ENCODE measurements at regions not wholly inside any gene's neighbourhood (a gene's known extent, or its start where the extent isn't known, plus 50 kb on each side); places are given as distances from the start of the nearest gene placed in this dataset.
A peak's percentile ranks its signal among the peaks of the same experiment; 100 is the strongest.

GRCh38 chrX:9327747-9328145, 137.1 kb upstream of the TBL1X start:
- in situ Hi-C loops (cut with MboI; ENCODE audit: low sequenced_read_pairs): no loop called here

More at GRCh38 chrX:9327747-9328145, 137.1 kb upstream of the TBL1X start:
- peaks cover 6% of the 10 kb centered on the region for H3K9me1 ChIP-seq (ENCODE audit: insufficient read depth, low read length)
- H3K56ac ChIP-seq (ENCODE audit: extremely low read depth, insufficient read depth, low read length): no peak overlapping the region
- no peak overlapping the region; the same call in 1 of the 2 replicates for H3K18ac ChIP-seq (ENCODE audit: low read depth, low read length)
- no peak overlapping the region for H4K5ac ChIP-seq (ENCODE audit: low read depth, low read length)
- no peak overlapping the region for H2AFZ ChIP-seq (replicated peaks; ENCODE audit: low read length, poor library complexity)
- ATAC-seq (ENCODE audit: low read depth): peak; percentile 74
- no CpG with 5 or more reads among the region's 5 CpGs for WGBS, 2 experiments (ENCODE audit: extremely low coverage in 2 of 2, insufficient read length in 1 of 2)
- H3K4me3 ChIP-seq (ENCODE audit: insufficient read depth, low read depth, low read length): no peak overlapping the region
- peaks cover 6% of the 10 kb centered on the region for H3K4me1 ChIP-seq (ENCODE audit: control insufficient read depth, insufficient read depth, low read length)
- no peak overlapping the region for H3K14ac ChIP-seq (replicated peaks; ENCODE audit: low read depth, low read length)
- no peak overlapping the region for H3K27ac ChIP-seq (ENCODE audit: insufficient read depth, low read length)
- dilution Hi-C loops (cut with HindIII; ENCODE audit: low sequenced_read_pairs, unreplicated experiment) (no loop called here), intact Hi-C loops (cut with micrococcal nuclease) (no loop called here)
- H3K79me1 ChIP-seq (ENCODE audit: low read depth in 1 of 2, low read length in 2 of 2): no peaks in the 10 kb centered on the region
- H3K4ac ChIP-seq (ENCODE audit: low read depth, low read length): no peak overlapping the region
- peak overlapping the region; percentile 56; the same call in 1 of the 2 replicates for H2BK120ac ChIP-seq (ENCODE audit: low read depth, low read length)
- ChIA-PET POLR2A (ENCODE audit: unreplicated experiment) (no interaction called here), CTCF (no interaction called here)
- H2BK15ac ChIP-seq (ENCODE audit: low read depth, low read length): no peak overlapping the region
- peak; percentile 90 for DNase-seq
- H3K9me3 ChIP-seq (ENCODE audit: control insufficient read depth, insufficient read depth, low read length): no peaks in the 10 kb centered on the region
- no peaks in the 10 kb centered on the region for H3K36me3 ChIP-seq (ENCODE audit: control insufficient read depth, insufficient read depth, low read length)
- H2AK9ac ChIP-seq (replicated peaks; ENCODE audit: low read depth, low read length, poor library complexity): no peak overlapping the region
- no peaks in the 10 kb centered on the region for H3K27me3 ChIP-seq (ENCODE audit: control insufficient read depth, insufficient read depth, low read length)
- 0 out of 2 replicates have a peak overlapping the region, but pooled peaks have one; percentile 13 for H3K4me2 ChIP-seq (ENCODE audit: low read depth, low read length)
- no peak overlapping the region for H2BK5ac ChIP-seq (ENCODE audit: low read depth, low read length, poor library complexity, severe bottlenecking)
- H2BK20ac ChIP-seq (ENCODE audit: low read depth, low read length): peak overlapping the region; percentile 46; the same call in 1 of the 2 replicates
- no peak overlapping the region for H3K9ac ChIP-seq (ENCODE audit: low read depth, low read length)
- H2AK5ac ChIP-seq (ENCODE audit: low read depth, low read length): no peak overlapping the region
- H3K23ac ChIP-seq (ENCODE audit: low read depth, low read length): no peak overlapping the region
- TF ChIP-seq MAFK (IDR thresholded peaks at IDR 0.05; ENCODE audit: low read depth, low read length) (no peak), MAZ (IDR thresholded peaks at IDR 0.05; ENCODE audit: borderline replicate concordance, low read depth, low read length) (no peak), CHD1 (IDR thresholded peaks at IDR 0.05; ENCODE audit: low read depth, low read length) (no peak), RCOR1 (IDR thresholded peaks at IDR 0.05; ENCODE audit: insufficient replicate concordance, low read length) (no peak), BHLHE40 (IDR thresholded peaks at IDR 0.05; ENCODE audit: low read depth, low read length) (no peak), NFE2L2 (IDR thresholded peaks at IDR 0.05; ENCODE audit: low read depth, low read length) (no peak), CTCF (conservative IDR thresholded peaks at IDR 0.05; ENCODE audit: low read depth, low read length) (no peak), RFX5 (IDR thresholded peaks at IDR 0.05; ENCODE audit: low read depth, low read length) (no peak), FOS (IDR thresholded peaks at IDR 0.05; ENCODE audit: low read depth, low read length) (no peak), RAD21 (IDR thresholded peaks at IDR 0.05; ENCODE audit: low read length) (no peak), CEBPB (IDR thresholded peaks at IDR 0.05; ENCODE audit: low read depth, low read length) (no peak), SMC3 (IDR thresholded peaks at IDR 0.05; ENCODE audit: low read depth, low read length) (no peak), POLR2A (IDR thresholded peaks at IDR 0.05; ENCODE audit: low read depth, low read length) (no peak), MXI1 (IDR thresholded peaks at IDR 0.05; ENCODE audit: borderline replicate concordance, low read depth, low read length) (no peak)
- TF ChIP-seq, protein P1, sequence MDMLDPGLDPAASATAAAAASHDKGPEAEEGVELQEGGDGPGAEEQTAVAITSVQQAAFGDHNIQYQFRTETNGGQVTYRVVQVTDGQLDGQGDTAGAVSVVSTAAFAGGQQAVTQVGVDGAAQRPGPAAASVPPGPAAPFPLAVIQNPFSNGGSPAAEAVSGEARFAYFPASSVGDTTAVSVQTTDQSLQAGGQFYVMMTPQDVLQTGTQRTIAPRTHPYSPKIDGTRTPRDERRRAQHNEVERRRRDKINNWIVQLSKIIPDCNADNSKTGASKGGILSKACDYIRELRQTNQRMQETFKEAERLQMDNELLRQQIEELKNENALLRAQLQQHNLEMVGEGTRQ (IDR thresholded peaks at IDR 0.05; ENCODE audit: low read depth, low read length): no peak
- TF ChIP-seq, protein P2, sequence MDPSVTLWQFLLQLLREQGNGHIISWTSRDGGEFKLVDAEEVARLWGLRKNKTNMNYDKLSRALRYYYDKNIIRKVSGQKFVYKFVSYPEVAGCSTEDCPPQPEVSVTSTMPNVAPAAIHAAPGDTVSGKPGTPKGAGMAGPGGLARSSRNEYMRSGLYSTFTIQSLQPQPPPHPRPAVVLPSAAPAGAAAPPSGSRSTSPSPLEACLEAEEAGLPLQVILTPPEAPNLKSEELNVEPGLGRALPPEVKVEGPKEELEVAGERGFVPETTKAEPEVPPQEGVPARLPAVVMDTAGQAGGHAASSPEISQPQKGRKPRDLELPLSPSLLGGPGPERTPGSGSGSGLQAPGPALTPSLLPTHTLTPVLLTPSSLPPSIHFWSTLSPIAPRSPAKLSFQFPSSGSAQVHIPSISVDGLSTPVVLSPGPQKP (IDR thresholded peaks at IDR 0.05; ENCODE audit: borderline replicate concordance, low read depth, low read length): no peak
- H4K91ac ChIP-seq (ENCODE audit: insufficient read depth, low read depth, low read length): no peak overlapping the region
- no TSS peak for BruUV-seq (replicated peaks)
- H4K8ac ChIP-seq (ENCODE audit: low read depth in 2 of 2, low read length in 2 of 2): no peak overlapping the region
- no peaks in the 10 kb centered on the region for H4K20me1 ChIP-seq (ENCODE audit: insufficient read depth, low read length)

Data from IMR-90 (cell line).